ENCODE measurements at regions not wholly inside any gene's neighbourhood (a gene's known extent, or its start where the extent isn't known, plus 50 kb on each side); places are given as distances from the start of the nearest gene placed in this dataset.

GRCh38 chr22:49124608-49125007 is 703.1 kb downstream of the BRD1 start (continued):
- TF ChIP-seq PAXIP1 (CRISPR knock-in tag; conservative IDR thresholded peaks at IDR 0.05) (peak; percentile 72), ZFP62 (CRISPR knock-in tag; IDR thresholded peaks at IDR 0.05) (no peak), PATZ1 (CRISPR knock-in tag; IDR thresholded peaks at IDR 0.05) (no peak), MATR3 (CRISPR knock-in tag; IDR thresholded peaks at IDR 0.05) (no peak), BCL6 (CRISPR knock-in tag; IDR thresholded peaks at IDR 0.05) (peak; percentile 74), ARNTL (CRISPR knock-in tag; IDR thresholded peaks at IDR 0.05) (no peak), CBX1 (IDR thresholded peaks at IDR 0.05; ENCODE audit: low read depth) (no peak), ARID5B (CRISPR knock-in tag; IDR thresholded peaks at IDR 0.05) (peak; percentile 74), ATF2 (CRISPR knock-in tag; IDR thresholded peaks at IDR 0.05) (no peak), TBX2 (CRISPR knock-in tag; IDR thresholded peaks at IDR 0.05; ENCODE audit: borderline replicate concordance) (peak; percentile 25; the same call in 1 of the 2 replicates), HNF4A (CRISPR knock-in tag; IDR thresholded peaks at IDR 0.05) (peak; percentile 64), RCOR2 (CRISPR knock-in tag; IDR thresholded peaks at IDR 0.05) (no peak), TBP (CRISPR knock-in tag; IDR thresholded peaks at IDR 0.05) (no peak), FOXP1 (IDR thresholded peaks at IDR 0.05) (no peak), FOXP1 (CRISPR knock-in tag; IDR thresholded peaks at IDR 0.05) (peak; percentile 69; the same call in 1 of the 2 replicates)

All from HepG2 (cell line).